ENCODE measurements at regions not wholly inside any gene's neighbourhood (a gene's known extent, or its start where the extent isn't known, plus 50 kb on each side); places are given as distances from the start of the nearest gene placed in this dataset.
"Not testable (repeated sequence)": the region's sequence is repeated elsewhere in the genome, so short reads cannot be mapped to it uniquely, and the experiment has no call there.

GRCh38 chr19:34084396-34085145 lies 87.7 kb upstream of the LSM14A start:
- DNase-seq (ENCODE audit: low spot score) (no peak), ATAC-seq (no peak)
- intact Hi-C loops (cut with DNase I): no loop called here

DNA sequence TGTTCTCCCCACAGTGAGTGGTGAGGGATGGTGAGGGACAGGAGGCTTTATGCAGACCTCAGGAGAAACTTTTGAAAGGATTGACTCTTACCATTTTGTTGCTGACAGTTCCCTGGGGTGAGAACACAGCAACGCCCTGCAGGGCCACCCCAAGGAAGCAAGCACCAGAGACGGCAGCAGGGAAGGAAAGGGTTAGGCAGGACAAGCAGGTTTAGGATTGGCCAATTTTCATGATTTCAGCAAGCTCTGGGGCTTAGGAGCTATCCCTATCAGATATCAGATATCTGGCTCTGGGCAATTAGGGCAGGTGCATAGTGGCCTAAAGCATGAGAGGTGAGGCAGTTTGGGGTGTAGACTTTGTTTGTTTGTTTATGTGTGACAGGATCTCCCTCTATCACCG lies 87.0 kb upstream of the LSM14A start:
- intact Hi-C loops (cut with DNase I): no loop called here
- no peak for DNase-seq (ENCODE audit: low spot score)
- ATAC-seq: no peak

- ATAC-seq (no peak), DNase-seq (ENCODE audit: low spot score) (no peak)
- intact Hi-C loops (cut with DNase I): no loop called here
Observed at GRCh38 chr19:34088292-34088691, 84.0 kb upstream of the LSM14A start.

DNA sequence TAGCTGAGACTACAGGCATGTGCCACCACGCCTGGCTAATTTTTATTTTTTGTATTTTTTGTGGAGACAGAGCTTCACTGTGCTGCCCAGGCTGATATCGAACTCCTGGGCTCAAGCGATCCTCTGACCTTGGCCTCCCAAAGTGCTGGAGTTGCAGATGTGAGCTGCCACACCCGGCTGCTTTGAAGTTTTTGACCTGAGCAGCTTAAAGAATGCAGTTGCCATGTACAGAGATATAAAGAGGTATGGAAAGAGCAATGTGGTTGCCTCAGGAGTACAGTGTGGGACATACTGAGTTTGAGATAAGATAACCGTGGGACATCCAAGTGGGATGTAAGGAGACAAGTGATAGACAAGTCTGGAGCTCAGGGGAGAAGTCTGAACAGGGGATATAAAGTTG lies 82.7 kb upstream of the LSM14A start:
- DNase-seq (ENCODE audit: low spot score) (no peak), ATAC-seq (no peak)
- intact Hi-C loops (cut with DNase I): no loop called here

DNA sequence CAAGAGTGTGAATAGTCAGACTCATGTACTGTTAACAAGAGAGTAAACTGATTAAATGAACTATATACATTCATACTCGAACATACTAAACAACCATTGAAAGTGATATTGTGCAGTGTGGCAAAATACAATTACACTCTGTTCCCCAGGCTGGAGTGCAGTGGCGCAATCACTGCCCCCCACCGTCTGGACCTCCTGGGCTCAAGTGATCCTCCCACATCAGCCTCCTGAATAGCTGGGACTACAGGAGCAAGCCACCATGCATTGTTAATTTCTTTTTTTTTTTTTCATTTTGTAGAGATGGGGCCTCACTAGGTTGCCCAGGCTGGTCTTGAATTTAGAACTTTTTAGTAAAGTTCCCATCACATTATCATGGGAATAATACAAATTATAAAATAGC lies 77.3 kb upstream of the LSM14A start:
- no peak for ATAC-seq
- no peak for DNase-seq (ENCODE audit: low spot score)
- intact Hi-C loops (cut with DNase I): no loop called here

- intact Hi-C loops (cut with DNase I); DNase-seq (ENCODE audit: low spot score); ATAC-seq: not testable (repeated sequence)
Observed at GRCh38 chr19:34095411-34095810, 76.9 kb upstream of the LSM14A start.

- DNase-seq (ENCODE audit: low spot score) (no peak), ATAC-seq (no peak)
- intact Hi-C loops (cut with DNase I): no loop called here
Observed at GRCh38 chr19:34096020-34096915, 76.0 kb upstream of the LSM14A start.

GRCh38 chr19:34104096-34104495 lies 68.2 kb upstream of the LSM14A start:
- ATAC-seq (no peak), DNase-seq (ENCODE audit: low spot score) (no peak)
- intact Hi-C loops (cut with DNase I): no loop called here

- intact Hi-C loops (cut with DNase I): no loop called here
- ATAC-seq (no peak), DNase-seq (ENCODE audit: low spot score) (no peak)
Observed at GRCh38 chr19:34104557-34104956, 67.7 kb upstream of the LSM14A start.

- intact Hi-C loops (cut with DNase I): no loop called here
- DNase-seq (ENCODE audit: low spot score) (no peak), ATAC-seq (no peak)
Observed at GRCh38 chr19:34109596-34109995, 62.7 kb upstream of the LSM14A start.

DNA sequence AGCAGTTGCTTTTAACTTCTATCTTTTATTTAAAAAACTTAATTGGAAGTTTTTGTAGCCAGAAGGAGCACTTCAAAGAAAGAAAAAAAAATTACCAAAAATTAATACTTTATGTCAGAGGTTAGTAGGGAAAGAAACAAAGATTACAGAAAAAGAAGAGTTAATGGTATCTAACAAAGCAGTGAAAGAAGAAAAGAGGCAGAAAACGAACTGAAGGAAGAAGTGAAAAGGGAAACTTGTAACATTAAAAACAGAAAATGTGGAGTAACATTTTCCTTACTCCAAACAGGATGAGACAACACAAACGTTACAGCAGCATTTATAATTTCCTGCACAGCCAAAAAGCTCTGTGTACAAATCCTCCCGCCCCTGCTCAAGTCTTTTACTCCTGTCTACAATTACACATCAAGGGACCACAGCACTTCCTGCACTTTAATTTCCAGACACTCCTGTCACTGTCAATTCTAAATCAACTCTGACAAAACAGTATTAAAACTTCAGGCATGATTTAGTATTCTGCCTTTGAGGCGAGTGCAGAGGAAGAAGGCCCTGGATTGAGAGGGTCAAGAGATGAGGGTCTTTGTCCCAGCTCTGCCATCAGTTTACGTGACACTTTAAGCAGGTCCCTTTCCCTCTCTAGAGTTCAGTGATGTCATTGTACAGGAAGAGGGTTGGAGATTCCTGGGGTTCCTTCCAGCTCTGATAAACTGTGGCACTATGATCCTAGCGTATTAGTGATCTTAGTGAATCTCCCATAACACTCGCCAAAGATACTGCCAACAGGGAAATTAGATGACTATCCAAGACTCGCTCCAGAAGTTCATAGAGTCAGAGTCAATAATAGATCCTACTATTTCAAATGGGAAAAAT lies 53.2 kb upstream of the LSM14A start:
- DNase-seq (ENCODE audit: low spot score): no peak
- ATAC-seq: no peak
- intact Hi-C loops (cut with DNase I): no loop called here

DNA sequence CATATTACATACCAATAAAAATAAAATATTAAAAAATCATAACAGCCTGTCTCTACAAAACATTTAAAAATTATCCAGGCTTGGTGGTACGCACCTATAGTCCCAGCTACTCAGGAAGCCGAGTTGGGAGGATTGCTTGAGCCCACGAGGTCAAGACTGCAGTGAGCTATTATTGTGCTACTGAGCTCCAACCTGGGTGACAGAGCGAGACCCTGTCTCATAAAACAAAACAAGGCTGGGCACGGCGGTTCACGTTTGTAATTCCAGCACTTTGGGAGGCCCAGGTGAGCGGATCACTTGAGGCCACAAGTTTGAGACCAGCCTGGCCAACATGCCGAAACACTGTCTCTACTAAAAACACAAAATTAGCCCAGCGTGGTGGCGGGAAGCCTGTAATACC lies 52.2 kb upstream of the LSM14A start:
- intact Hi-C loops (cut with DNase I): no loop called here
- no peak for DNase-seq (ENCODE audit: low spot score)
- ATAC-seq: no peak

- no peak for DNase-seq (ENCODE audit: low spot score)
- no peak for ATAC-seq
- intact Hi-C loops (cut with DNase I): no loop called here
Observed at GRCh38 chr19:34120846-34121639, 51.3 kb upstream of the LSM14A start.

Measured in sciatic nerve (tissue), 2 donors.